ENCODE measurements at regions not wholly inside any gene's neighbourhood (a gene's known extent, or its start where the extent isn't known, plus 50 kb on each side); places are given as distances from the start of the nearest gene placed in this dataset.

DNA sequence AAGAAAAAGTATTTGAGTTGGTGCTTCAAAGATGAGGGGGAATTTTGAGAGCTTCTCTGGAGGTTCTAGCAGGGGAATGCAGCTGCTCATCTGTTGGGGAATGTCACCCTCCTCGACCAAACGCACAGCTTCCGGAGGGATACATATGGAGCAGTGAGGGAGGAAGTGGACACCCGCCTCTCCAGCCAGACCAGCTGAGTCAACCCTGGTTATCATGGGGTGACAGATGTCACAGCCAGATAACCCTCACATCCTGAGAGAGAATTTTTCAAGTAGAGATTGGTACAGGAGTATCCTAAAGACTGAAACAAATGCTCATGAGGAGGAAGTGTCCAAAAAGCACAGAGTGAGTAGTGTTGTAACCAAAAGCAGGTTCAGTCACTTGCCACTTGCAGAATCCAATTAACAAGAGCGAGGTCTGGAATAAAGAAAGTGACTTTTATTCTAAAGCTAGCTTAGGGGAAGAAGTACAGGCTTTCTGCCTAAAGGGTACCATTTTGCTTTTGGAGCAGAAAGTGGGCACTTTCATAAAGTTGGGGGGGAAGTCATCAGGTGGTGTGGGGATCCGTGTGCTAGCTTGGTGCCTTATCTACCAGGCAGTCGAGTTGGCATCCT, 395.2 kb downstream of the RAD51AP2 start:
- TF ChIP-seq, protein P1, sequence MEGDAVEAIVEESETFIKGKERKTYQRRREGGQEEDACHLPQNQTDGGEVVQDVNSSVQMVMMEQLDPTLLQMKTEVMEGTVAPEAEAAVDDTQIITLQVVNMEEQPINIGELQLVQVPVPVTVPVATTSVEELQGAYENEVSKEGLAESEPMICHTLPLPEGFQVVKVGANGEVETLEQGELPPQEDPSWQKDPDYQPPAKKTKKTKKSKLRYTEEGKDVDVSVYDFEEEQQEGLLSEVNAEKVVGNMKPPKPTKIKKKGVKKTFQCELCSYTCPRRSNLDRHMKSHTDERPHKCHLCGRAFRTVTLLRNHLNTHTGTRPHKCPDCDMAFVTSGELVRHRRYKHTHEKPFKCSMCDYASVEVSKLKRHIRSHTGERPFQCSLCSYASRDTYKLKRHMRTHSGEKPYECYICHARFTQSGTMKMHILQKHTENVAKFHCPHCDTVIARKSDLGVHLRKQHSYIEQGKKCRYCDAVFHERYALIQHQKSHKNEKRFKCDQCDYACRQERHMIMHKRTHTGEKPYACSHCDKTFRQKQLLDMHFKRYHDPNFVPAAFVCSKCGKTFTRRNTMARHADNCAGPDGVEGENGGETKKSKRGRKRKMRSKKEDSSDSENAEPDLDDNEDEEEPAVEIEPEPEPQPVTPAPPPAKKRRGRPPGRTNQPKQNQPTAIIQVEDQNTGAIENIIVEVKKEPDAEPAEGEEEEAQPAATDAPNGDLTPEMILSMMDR (IDR thresholded peaks at IDR 0.05 in 2 of 3, conservative IDR thresholded peaks at IDR 0.05 in 1 of 3; ENCODE audit: control insufficient read depth in 2 of 3, extremely low read depth in 1 of 3, insufficient read depth in 1 of 3, low read depth in 3 of 3, low read length in 3 of 3) = no peak
- TF ChIP-seq EP300 (IDR thresholded peaks at IDR 0.05; ENCODE audit: borderline replicate concordance in 1 of 2, control insufficient read depth in 1 of 2, low read depth in 2 of 2, low read length in 2 of 2) = no peak
- no peak for TF ChIP-seq NFYA (IDR thresholded peaks at IDR 0.05; ENCODE audit: borderline replicate concordance, low read depth, low read length)
- TF ChIP-seq SREBF2 (IDR thresholded peaks at IDR 0.05; ENCODE audit: low read length) = no peak
- no peak for TF ChIP-seq POLR2AphosphoS5 (IDR thresholded peaks at IDR 0.05; ENCODE audit: low read length)
- no peak for TF ChIP-seq EZH2 (IDR thresholded peaks at IDR 0.05; ENCODE audit: borderline replicate concordance, control insufficient read depth, low read depth, low read length)
- TF ChIP-seq RAD21 (IDR thresholded peaks at IDR 0.05; ENCODE audit: insufficient read depth, low read depth, low read length) = no peak
- TF ChIP-seq SMC3 (IDR thresholded peaks at IDR 0.05; ENCODE audit: borderline replicate concordance, low read length) = no peak
- TF ChIP-seq FOS (IDR thresholded peaks at IDR 0.05; ENCODE audit: borderline replicate concordance, extremely low read depth, insufficient read length) = no peak
- TF ChIP-seq, protein P2, sequence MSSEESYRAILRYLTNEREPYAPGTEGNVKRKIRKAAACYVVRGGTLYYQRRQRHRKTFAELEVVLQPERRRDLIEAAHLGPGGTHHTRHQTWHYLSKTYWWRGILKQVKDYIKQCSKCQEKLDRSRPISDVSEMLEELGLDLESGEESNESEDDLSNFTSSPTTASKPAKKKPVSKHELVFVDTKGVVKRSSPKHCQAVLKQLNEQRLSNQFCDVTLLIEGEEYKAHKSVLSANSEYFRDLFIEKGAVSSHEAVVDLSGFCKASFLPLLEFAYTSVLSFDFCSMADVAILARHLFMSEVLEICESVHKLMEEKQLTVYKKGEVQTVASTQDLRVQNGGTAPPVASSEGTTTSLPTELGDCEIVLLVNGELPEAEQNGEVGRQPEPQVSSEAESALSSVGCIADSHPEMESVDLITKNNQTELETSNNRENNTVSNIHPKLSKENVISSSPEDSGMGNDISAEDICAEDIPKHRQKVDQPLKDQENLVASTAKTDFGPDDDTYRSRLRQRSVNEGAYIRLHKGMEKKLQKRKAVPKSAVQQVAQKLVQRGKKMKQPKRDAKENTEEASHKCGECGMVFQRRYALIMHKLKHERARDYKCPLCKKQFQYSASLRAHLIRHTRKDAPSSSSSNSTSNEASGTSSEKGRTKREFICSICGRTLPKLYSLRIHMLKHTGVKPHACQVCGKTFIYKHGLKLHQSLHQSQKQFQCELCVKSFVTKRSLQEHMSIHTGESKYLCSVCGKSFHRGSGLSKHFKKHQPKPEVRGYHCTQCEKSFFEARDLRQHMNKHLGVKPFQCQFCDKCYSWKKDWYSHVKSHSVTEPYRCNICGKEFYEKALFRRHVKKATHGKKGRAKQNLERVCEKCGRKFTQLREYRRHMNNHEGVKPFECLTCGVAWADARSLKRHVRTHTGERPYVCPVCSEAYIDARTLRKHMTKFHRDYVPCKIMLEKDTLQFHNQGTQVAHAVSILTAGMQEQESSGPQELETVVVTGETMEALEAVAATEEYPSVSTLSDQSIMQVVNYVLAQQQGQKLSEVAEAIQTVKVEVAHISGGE (CRISPR knock-in tag; IDR thresholded peaks at IDR 0.05) = no peak
- no peak for TF ChIP-seq ZZZ3 (IDR thresholded peaks at IDR 0.05; ENCODE audit: control insufficient read depth, insufficient read length, low read depth)
- no peak for TF ChIP-seq SIN3A (IDR thresholded peaks at IDR 0.05; ENCODE audit: low read depth, low read length)
- TF ChIP-seq, protein P3, sequence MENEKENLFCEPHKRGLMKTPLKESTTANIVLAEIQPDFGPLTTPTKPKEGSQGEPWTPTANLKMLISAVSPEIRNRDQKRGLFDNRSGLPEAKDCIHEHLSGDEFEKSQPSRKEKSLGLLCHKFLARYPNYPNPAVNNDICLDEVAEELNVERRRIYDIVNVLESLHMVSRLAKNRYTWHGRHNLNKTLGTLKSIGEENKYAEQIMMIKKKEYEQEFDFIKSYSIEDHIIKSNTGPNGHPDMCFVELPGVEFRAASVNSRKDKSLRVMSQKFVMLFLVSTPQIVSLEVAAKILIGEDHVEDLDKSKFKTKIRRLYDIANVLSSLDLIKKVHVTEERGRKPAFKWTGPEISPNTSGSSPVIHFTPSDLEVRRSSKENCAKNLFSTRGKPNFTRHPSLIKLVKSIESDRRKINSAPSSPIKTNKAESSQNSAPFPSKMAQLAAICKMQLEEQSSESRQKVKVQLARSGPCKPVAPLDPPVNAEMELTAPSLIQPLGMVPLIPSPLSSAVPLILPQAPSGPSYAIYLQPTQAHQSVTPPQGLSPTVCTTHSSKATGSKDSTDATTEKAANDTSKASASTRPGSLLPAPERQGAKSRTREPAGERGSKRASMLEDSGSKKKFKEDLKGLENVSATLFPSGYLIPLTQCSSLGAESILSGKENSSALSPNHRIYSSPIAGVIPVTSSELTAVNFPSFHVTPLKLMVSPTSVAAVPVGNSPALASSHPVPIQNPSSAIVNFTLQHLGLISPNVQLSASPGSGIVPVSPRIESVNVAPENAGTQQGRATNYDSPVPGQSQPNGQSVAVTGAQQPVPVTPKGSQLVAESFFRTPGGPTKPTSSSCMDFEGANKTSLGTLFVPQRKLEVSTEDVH (IDR thresholded peaks at IDR 0.05; ENCODE audit: low read depth, partially characterized antibody) = no peak
- no peak for TF ChIP-seq CHD4 (IDR thresholded peaks at IDR 0.05)
